Adrenal gland (tissue), 5 donors: ENCODE measurements at regions not wholly inside any gene's neighbourhood (a gene's known extent, or its start where the extent isn't known, plus 50 kb on each side); places are given as distances from the start of the nearest gene placed in this dataset.

ENCODE experiments used
- CTCF ChIP-seq, 6 experiments: fragments of 450-650 bp in 4 of 6; fragments of 200-600 bp in 2 of 6; sonication (generic) in 1 of 6; IDR thresholded peaks; 1 replicate in 5 of 6; 2 replicates in 1 of 6; pipeline versions ENCODE4 v1.5.1 to v1.8.0; 2016 to 2021; ENCODE audit warnings: antibody characterized with exemption in 6 of 6, mild to moderate bottlenecking in 2 of 6, moderate library complexity in 1 of 6
- POLR2A ChIP-seq, 2 donors: fragments of 450-650 bp; IDR thresholded peaks; one replicate each; pipeline ENCODE4 v1.6.1; 2017; ENCODE audit warnings: antibody characterized with exemption in 2 of 2, mild to moderate bottlenecking in 2 of 2, moderate library complexity in 1 of 2
- donor health status: DM: no; HTN: no; CAD: no.

GRCh38 chr2:84131278-84131830 lies 327.7 kb downstream of the SUCLG1 start:
- TF ChIP-seq CTCF (IDR thresholded peaks at IDR 0.05) (no peak), POLR2A (IDR thresholded peaks at IDR 0.05) (no peak)
